ENCODE measurements at regions not wholly inside any gene's neighbourhood (a gene's known extent, or its start where the extent isn't known, plus 50 kb on each side); places are given as distances from the start of the nearest gene placed in this dataset.

DNA sequence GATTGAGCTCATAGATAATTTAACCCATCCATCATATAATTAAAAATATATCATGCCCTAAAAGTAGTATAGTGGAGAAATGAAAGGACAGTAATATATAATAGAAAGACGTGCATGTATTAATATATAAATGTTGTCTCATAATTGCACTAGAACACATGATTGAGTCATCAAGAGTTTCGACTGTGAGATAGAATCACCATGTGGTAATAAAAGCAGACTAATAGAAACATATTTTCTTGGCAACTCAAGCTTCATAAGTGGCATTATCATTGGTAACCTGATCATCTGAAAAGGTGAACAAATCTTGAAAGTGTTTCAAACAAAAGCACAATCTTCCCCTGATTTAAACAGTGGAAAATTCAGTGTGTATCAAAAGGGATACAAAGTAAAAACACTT is 188.8 kb downstream of the CYRIA start:
- no peak for DNase-seq
- ATAC-seq, result no peak
- intact Hi-C loops (cut with DNase I, micrococcal nuclease), result no loop called here

DNA sequence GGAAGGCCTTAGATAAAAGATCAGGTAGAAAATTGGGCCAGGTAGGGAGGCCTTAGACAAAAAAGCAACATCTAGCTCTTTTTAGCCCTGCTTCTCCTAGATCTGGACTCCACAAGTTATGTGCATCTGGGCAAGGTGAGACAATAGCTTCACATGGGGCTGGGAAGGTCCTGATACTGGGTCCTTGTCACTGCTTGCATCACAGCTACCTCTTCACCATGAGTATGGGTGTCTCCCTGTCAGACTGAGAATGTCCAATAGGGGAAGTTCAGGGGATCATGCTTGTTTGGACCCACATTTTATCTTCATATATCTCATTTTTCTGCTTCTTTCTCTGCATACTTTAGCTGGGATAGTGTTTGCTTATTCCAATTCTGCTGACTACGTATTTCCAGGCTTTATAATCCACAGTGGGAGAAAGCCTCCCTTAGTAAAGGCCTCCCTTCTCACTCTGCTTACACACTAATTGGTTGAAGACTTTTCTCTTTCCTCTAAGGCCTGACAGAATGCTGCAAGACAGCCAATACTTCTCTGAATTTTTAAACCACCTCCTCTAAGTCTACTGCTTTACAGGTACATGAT is 189.6 kb downstream of the CYRIA start:
- no peak for ATAC-seq
- intact Hi-C loops (cut with DNase I, micrococcal nuclease), result no loop called here
- no peak for DNase-seq

DNA sequence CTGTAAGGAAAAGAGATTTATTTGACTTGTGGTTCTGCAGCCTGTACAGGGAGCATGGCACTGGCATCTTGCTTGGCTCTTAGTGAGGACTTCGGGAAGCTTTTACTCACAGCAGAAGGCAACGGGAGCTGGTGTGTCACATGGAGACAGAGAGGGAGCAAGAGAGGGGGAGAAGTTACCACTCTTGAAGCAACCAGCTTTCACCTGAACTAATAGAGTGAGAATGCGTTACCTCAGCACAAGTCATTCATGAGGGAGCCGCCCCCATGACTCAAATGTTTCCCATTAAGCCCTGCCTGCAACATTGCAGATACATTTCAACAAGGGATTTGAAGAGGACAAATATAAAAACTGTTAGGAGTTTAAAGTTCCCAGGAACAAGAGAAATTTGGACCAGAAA is 190.0 kb downstream of the CYRIA start:
- intact Hi-C loops (cut with DNase I, micrococcal nuclease), result no loop called here
- ATAC-seq (no peak), DNase-seq (no peak)

DNA sequence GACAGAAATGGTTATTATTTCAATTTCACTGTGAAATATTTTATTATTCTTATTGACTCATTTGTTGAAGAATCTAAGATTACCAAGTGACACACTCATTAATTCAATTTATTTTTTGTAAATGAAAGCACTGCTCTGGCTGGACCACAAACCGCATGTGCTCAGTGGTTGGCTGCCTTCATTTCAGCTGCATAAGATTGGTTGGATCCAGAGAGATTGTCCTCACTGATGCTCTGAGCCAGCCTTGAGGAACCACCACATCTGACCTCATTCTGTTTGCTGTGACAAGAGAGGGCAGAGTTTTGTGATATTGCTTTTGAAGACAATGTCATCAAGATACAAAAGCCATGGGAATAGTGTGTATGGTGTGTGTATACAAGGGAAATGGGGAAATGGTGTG is 192.1 kb downstream of the CYRIA start:
- intact Hi-C loops (cut with DNase I, micrococcal nuclease), result no loop called here
- DNase-seq, result no peak
- no peak for ATAC-seq

DNA sequence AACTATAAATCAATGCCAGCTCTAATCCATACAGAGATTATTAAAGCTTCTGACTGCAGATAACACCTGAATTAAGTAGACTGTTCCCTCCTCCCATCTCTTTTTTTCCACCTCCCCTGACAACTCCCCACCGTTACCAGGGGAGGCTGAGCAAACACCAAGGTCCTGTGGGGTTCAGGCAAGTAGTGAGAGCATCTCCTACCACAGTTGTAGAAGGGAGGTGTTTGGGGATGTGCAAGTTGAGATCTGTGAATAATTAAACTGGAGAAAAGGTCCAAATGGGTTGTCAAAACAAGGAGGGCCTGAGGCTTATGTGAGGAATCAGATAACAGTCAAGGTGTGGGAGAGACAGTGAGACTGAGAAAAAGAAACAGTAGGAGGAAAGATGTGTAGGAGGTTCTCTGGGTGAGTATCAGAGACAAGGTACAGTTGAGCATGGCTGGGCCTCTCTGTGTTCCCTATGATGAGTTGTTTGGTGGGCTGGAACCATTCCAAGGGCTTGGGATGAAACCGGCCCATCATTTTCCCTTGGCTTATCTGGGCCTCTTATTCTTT is 194.6 kb downstream of the CYRIA start:
- no peak for ATAC-seq
- DNase-seq, result no peak
- intact Hi-C loops (cut with DNase I, micrococcal nuclease), result no loop called here

DNA sequence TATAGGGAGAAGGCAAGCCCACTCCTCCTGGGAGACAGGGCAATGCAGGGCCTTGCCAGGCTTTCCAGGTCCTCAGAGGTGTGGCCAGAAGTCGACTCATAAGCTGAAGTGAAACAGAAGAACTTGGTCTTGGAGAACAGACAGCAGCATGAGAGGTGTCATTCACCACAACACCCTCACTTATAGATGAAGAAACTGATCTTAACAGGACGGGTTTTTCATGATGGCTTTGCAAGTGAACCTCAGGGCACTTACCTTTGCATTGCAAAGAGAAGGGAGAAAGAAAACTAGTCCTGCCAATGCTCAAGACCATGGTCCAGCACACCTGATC is 198.8 kb downstream of the CYRIA start:
- intact Hi-C loops (cut with DNase I, micrococcal nuclease), result no loop called here
- ATAC-seq, result no peak

DNA sequence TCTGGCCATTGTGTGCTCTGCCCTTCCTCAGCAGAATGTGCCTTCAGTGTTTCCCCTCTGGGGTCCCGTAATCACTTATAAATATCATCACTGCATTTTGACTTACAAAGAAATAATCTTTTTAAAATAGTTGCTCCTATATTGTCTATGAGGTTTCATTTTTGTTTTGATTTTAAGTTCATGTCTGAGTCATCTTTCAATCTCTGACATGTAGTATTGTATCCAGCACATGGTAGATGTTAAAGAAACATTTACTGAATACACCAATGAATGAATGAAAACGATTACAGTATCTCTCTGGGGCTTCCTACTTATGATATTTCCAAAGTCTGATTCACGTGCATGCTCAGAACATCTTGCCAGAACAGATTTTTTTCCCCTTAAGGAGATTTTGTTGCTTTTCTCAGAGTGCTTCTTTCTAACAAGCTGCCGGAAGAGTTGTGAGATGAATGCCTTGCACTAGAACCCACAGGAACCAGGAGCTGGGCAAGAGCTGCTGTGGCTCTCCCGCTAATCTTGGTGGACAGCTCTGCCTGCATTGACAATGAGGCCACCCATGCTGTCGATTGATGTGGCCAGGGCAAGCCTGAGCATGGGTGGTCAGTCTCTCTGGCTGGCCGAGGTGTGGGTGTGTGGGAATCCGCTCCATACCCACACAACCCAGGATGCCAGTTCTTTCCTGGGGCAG is 199.4 kb downstream of the CYRIA start:
- DNase-seq, result no peak
- no peak for ATAC-seq
- intact Hi-C loops (cut with DNase I, micrococcal nuclease), result no loop called here

More for the DNA sequence above, 198.8 kb downstream of the CYRIA start:
- DNase-seq, result no peak

DNA sequence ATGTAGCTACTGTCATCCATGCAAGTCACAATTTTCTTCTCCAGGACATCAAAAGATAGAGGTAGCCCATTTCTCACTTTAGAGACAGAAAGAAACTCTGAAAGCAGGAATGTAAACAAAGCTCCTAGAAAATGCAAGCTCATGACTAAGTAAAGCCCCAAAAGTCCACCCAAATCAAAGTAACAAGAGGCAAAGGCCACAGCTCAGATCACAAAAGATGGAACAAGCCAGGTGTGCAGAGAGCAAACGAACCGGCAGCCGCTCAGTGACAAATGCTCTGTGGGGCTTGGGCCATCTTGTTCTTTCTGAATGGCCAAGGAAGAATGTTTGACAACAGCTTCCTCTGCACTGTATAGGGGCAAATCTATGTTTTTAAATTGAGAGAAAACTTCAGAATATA is 201.0 kb downstream of the CYRIA start:
- intact Hi-C loops (cut with DNase I, micrococcal nuclease), result no loop called here
- no peak for ATAC-seq
- DNase-seq, result no peak

DNA sequence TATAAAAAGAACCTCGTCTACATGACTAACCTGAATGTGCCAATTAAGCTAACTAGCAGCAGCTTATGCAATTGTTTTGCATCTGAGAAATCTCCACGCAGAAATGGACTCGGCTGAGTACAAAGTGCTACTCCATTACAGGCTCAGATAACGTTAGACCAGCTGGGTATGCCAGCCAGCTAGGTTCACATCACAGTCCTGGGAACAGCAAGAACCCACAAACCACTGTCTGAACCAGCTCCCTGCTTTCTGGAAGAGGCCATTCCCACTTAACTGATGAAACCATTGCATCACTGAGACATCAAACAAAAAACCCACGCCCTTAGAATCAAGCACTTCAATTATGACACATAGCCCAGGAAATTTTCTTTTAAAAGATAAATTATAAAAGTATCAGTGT is 202.7 kb downstream of the CYRIA start:
- ATAC-seq, result no peak
- intact Hi-C loops (cut with DNase I, micrococcal nuclease), result no loop called here
- DNase-seq, result no peak

DNA sequence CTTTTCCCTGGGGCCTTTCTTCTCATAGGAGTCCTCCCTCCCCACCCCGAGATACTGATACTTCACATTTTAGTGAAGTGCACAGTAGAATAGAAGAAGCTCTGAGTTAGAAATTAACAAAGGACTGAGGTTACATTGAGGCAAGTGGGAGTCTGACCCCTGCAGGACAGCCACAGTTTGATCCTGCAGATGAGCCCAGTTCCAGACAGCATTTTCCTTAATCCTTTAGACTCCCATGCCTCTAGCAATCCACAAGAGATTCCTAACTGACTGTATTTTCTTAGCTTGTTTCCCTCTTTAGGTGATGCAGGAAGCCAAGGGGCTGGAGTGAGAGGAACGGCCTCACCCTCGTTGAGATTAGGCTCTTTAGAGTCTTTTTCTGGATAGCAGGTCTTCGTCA is 204.0 kb downstream of the CYRIA start:
- intact Hi-C loops (cut with DNase I, micrococcal nuclease), result no loop called here
- DNase-seq (no peak), ATAC-seq (no peak)

DNA sequence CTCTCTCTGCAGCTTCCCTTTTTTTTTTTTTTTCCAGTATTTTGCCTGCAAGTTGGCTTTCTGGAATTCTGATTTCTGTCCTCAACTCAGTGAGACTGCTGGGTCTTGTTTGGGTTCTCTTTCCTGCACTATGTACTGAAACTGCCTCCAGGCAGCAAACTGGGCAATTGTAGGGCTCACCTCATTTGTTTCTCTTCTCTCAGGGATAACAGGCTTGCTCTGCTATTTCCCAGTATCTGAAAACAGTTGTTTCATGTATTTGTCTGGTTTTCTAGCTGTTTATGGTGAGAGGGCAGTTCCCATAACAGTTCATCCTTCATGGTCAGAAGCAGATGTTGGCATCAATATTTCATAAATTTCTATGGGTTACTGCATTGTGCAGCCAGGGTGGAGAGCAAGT is 206.0 kb downstream of the CYRIA start:
- intact Hi-C loops (cut with DNase I, micrococcal nuclease), result no loop called here
- no peak for DNase-seq
- no peak for ATAC-seq

DNA sequence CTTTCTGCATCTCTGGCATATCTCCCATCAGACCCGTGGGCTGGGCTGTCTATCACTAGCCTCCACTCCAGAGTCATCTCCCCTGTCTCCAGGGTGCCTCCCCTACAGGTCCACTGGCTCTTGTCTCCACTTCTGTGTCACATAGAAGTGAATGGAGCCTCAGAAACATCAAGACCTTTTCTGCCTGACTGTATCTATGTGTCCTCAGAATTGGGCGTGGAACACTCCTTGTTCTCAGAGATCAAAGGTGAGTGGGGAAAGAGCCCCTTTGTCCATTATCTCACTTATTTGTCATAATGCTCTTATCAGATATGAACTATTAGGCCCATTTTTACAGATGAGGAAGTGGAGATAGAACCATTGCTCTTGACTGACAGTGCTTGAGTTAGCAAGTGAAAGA is 211.0 kb downstream of the CYRIA start:
- ATAC-seq, result no peak
- intact Hi-C loops (cut with DNase I, micrococcal nuclease), result no loop called here
- no peak for DNase-seq

DNA sequence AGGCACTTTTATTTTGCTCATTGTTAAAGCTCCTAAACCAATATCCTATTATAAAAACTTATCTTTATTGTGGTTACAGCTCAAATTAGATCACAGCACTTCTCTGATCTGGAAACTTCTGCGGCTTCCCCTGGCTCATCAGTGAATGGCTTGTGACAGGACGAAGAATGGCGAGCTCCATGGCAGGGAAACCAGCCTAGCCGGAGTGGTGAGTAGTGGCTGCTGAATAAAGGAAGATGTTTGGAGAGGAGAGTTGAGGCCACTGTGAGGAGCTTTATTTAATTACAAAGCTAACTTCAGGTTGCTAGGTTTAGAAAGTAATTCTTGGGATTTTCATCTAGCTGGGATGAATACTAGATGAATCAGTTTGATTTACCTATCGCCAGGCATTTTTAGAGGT is 213.5 kb downstream of the CYRIA start:
- intact Hi-C loops (cut with DNase I, micrococcal nuclease), result no loop called here
- DNase-seq (no peak), ATAC-seq (no peak)

DNA sequence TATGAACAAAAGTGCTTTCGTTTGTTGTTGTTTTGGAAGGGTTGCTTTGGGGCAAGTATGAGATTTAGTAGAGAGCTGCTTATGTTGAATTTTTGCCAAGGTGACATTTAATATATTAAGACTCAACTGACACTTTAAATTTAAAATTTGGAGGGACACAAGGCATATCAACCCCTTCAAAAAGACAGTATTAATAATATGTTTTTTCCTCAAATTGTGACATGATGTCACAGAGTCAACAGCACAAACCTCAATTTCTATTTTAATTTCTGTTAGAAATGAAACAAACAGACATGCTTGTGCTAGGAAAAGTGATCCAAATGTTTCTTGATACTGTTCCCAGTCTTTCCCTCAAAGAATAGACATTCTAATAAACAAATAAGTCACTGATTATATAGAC is 218.9 kb downstream of the CYRIA start:
- ATAC-seq (no peak), DNase-seq (no peak)
- intact Hi-C loops (cut with DNase I, micrococcal nuclease), result no loop called here

DNA sequence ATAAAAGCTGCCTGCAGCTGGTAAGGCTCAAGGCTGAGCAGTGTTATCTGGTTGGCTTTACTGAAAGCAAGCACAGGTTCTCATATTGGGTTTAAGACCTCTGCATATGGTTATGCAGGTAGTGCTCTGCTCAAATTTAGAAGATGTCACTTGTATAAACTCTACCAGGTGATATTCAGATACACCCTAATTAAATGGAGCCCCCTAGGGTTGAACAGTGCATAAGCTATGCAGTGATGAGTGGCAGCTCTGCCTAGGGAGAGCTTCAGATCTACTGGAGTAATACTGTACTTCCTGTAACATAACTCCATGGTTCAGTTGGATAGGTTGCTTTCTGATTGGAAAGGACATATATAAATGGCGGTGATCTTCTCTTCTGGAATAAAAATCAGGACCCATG is 222.7 kb downstream of the CYRIA start:
- ATAC-seq (no peak), DNase-seq (no peak)
- intact Hi-C loops (cut with DNase I, micrococcal nuclease), result no loop called here

DNA sequence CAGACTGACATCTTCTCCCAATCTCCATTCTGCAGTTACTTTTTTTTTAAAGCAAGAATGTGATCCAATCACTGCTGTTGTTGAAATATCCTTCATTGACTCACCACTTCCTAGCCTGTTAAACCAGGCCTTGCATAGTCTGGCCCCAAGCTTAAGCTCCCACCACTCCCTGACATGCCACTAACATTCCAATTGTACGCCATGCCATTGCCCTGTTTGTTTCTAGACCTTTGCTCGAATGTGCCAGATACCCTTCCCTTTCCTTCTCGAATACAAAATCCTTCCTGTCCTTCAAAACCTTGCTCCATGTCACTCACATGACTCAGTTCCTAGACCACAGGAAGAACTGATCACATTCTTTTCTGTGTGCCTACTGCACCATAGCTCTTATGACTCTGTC is 224.2 kb downstream of the CYRIA start:
- intact Hi-C loops (cut with DNase I, micrococcal nuclease), result no loop called here
- DNase-seq (no peak), ATAC-seq (no peak)

DNA sequence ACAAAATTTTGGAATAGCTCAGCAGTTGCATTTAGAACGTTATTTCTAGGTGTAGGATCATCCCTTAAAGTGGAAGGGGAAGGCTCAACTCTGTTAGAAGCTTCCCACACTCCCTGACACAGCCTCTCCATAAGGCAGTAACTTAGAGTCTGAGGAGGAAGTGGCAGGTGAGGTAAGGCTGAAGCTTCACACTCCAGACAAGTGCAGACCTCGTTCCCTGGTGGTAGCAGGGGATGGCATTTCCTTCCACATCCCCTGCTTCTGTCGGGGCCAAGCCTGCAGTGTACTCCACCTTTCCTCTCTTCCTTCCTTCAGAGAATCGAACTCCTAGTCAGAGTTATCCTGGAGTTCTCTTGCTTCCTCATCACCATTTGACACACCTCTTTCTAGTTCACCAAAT is 224.7 kb downstream of the CYRIA start:
- intact Hi-C loops (cut with DNase I, micrococcal nuclease), result no loop called here
- no peak for ATAC-seq
- no peak for DNase-seq

DNA sequence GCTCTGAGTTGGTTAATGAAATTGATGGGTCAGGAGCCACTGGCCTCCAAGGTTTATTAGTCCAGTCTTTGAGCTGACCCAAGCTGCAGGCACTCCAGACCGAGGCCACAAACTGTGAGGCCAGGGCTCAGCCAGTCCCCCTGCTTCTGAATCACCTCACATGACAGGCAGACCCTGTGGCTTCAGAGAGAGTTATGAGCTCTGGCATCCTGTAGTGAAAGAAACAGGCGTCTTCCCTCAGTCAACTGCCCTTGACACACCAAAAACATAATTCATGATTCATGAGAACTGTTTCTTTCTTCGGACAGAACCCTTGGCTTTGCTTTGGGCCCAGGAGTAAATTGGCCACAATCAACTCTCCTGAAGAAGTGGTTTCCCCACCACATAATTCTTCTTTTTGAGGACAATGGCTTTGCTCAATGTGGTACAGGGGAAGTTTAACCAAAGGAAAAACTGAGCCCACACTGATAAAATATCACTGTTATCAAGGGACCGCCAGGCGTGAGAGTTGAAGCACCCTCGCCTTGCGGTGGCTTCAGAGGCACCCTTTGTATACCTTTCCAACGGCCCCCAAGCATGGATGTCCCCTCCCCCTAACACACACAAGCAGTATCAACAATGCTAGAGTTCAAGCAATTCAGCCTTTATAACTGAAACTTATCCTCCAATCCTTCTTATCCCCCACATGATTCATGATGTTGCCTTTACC is 226.9 kb downstream of the CYRIA start:
- intact Hi-C loops (cut with DNase I, micrococcal nuclease), result no loop called here
- no peak for DNase-seq
- no peak for ATAC-seq

DNA sequence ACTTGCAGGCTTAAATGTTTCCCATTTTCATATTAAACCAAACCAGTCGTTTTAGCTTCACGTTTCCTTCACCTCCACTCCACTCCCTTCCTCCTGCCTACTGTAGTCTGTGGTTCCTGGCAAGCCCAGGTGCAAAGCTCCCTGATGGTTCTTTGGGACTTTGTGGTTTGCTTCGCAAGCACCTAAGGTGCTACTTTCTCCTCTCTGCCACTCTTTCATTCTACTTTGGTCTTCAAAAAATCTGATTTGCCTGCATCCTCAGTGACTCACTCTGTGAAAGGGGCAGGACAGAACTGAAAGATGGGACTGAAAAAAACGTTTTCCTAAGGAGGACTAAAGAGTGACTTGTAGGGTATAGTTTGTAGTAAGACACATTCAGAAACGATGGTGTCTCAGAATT is 228.4 kb downstream of the CYRIA start:
- DNase-seq, result no peak
- intact Hi-C loops (cut with DNase I, micrococcal nuclease), result no loop called here
- no peak for ATAC-seq

DNA sequence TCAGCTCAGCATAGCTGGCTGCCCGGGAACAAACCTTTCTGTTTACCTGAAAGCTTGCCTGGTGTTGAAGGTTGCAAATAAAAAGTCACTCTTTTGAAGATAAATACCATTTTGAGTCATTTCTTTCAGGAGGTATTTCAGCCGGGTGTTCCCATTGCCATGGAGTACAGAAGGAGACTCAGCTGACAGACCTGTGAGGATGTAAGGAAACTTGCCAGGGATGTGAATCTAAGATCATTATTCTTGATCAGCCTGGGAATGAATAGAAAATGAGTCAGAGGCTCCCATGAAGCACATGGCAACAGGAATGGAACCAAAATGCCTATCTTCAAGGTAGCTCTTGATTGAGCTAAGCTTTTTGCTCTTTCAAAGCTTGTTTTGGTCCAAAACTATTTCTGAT is 231.2 kb downstream of the CYRIA start:
- DNase-seq (no peak), ATAC-seq (no peak)
- intact Hi-C loops (cut with DNase I, micrococcal nuclease), result no loop called here

DNA sequence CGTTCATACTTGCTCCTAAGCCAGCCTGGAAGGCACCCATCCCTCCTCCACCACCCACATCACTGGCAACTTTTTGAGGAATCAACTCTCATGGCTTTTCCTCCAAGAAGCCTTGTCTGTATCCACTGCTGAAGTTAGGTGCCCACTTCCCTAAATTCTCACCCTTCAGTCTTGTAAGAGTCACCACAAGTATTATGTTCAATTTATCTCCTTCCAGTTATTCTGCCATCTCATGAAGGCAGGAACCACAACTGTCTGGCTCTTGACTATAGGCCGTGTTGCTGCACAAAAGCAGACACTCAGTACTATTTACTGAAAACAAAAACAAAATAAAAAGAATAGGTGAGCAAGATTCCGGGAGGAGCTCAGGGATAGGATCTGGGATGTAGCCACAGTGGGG is 234.8 kb downstream of the CYRIA start:
- DNase-seq (no peak), ATAC-seq (no peak)
- intact Hi-C loops (cut with DNase I, micrococcal nuclease), result no loop called here

Data from left colon (tissue), 2 donors.